ENCODE measurements at regions not wholly inside any gene's neighbourhood (a gene's known extent, or its start where the extent isn't known, plus 50 kb on each side); places are given as distances from the start of the nearest gene placed in this dataset.

DNA sequence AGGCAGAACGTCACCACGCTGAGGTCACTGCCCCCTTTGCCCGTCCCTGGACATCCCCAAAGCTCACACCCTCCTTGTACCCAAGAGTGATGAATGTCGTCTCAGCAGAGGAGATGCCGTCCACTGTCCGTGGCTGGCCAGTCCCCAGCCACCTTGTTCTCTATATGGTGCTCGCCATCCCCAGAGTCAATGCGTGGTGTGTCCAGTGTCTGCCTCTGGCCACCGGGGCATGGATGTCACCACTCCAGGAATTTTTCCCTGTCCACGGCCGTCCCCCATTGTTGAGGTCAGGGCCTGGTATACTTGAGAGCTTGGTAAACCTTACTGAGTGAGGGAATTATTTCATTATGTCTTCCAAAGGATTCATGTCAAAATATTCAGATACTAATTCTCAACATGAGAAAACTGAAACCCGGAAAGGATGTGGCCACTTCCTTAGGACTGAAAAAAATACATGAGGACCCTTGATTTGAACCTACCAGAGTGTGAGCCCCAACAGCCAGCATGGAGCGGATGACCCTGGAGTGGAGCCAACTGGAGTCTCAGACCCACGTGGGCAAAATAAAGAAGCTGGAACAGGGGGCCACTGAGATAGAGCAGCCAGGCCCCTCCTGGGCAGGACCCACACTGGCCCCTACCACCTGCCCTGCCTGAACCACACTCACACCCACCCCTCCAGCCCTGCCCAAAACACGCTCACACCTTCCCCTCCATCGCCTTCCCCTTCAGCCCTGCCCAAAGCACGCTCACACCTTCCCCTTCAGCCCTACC is 376.4 kb downstream of the BRD1 start (continued):
- no peak for TF ChIP-seq ZNF260 (CRISPR knock-in tag; IDR thresholded peaks at IDR 0.05; ENCODE audit: borderline replicate concordance, low read depth)
- no peak for TF ChIP-seq FOSL1 (CRISPR knock-in tag; IDR thresholded peaks at IDR 0.05; ENCODE audit: borderline replicate concordance)

DNA sequence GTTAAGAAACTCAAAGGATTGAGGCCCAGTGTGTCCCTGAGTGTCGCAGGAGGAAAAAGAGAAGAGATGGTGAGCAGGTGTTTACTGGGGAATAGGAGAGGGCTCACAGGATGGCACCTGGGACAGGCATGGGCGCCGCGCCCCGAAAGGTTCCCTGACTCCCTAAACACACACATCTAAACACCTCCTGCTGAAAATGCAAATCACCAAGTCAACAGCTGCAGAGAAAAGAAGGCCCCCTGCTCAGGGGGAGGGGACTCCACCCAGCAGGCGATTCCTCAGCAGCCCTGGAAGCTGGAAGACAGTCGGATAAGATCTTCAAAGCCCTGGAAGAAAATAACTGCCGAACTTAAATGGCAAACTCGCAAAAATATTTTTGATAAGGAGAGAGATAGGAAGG is 377.2 kb downstream of the BRD1 start:
- TF ChIP-seq PITX1 (CRISPR knock-in tag; IDR thresholded peaks at IDR 0.05) (no peak), HCFC1 (IDR thresholded peaks at IDR 0.05; ENCODE audit: low read depth, low read length) (no peak), KLF9 (CRISPR knock-in tag; IDR thresholded peaks at IDR 0.05; ENCODE audit: low read depth) (no peak), BHLHE40 (IDR thresholded peaks at IDR 0.05; ENCODE audit: low read length) (no peak), ZFYVE20 (CRISPR knock-in tag; IDR thresholded peaks at IDR 0.05; ENCODE audit: borderline replicate concordance, low read depth) (no peak), PHF5A (CRISPR knock-in tag; IDR thresholded peaks at IDR 0.05; ENCODE audit: low read depth, unreplicated experiment) (no peak), ZNF605 (CRISPR knock-in tag; IDR thresholded peaks at IDR 0.05) (no peak)
- TF ChIP-seq, protein P1, sequence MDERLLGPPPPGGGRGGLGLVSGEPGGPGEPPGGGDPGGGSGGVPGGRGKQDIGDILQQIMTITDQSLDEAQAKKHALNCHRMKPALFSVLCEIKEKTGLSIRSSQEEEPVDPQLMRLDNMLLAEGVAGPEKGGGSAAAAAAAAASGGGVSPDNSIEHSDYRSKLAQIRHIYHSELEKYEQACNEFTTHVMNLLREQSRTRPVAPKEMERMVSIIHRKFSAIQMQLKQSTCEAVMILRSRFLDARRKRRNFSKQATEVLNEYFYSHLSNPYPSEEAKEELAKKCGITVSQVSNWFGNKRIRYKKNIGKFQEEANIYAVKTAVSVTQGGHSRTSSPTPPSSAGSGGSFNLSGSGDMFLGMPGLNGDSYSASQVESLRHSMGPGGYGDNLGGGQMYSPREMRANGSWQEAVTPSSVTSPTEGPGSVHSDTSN (CRISPR knock-in tag; IDR thresholded peaks at IDR 0.05), result no peak
- DNase-seq (ENCODE audit: low spot score), result no peak
- no peaks in the 10 kb centered on the region for H3K79me2 ChIP-seq (ENCODE audit: insufficient read depth, low read length)
- H3K27ac ChIP-seq (ENCODE audit: extremely low read length, insufficient read depth, low read length), result no peak overlapping the region
- no peak overlapping the region for H3K4me3 ChIP-seq (replicated peaks in 1 of 3; ENCODE audit: insufficient read depth in 1 of 3, low read depth in 2 of 3, low read length in 3 of 3)
- intact Hi-C loops (cut with micrococcal nuclease; ENCODE audit: unreplicated experiment) (no loop called here), in situ Hi-C loops (cut with HindIII; ENCODE audit: extremely low pct_ligation_motif_present, low pct_unique_long_range_greater_than_20kb) (no loop called here)
- H3K9ac ChIP-seq (ENCODE audit: insufficient read depth, low read depth, low read length), result no peak overlapping the region
- BruUV-seq (replicated peaks), result no TSS peak
- no peak overlapping the region for H2AFZ ChIP-seq (ENCODE audit: low read length)
- 15% methylated on average over 9 of the region's 9 CpGs for WGBS (ENCODE audit: low lambda C conversion rate)
- CTCF ChIA-PET (ENCODE audit: low intra/inter-chr PET ratio, low total read pairs), result no interaction called here
- no peak for ATAC-seq
- POLR2A ChIA-PET, result no interaction called here
- no peaks in the 10 kb centered on the region for H3K9me3 ChIP-seq (ENCODE audit: low read length)
- H3K27me3 ChIP-seq (ENCODE audit: control insufficient read depth in 1 of 2, insufficient read depth in 2 of 2, low read length in 2 of 2), result peaks cover 4 to 53% of the 10 kb centered on the region in 2 experiments; a peak in 4 of 5 replicates
- H3K36me3 ChIP-seq (replicated peaks in 1 of 2; ENCODE audit: control insufficient read depth in 1 of 2, insufficient read depth in 2 of 2, low read length in 2 of 2), result no peaks in the 10 kb centered on the region
- H4K20me1 ChIP-seq (ENCODE audit: insufficient read depth, low read length), result no peaks in the 10 kb centered on the region
- peaks cover 9% of the 10 kb centered on the region for H3K4me1 ChIP-seq (ENCODE audit: insufficient read depth, low read length)
- no peak overlapping the region for H3K4me2 ChIP-seq (ENCODE audit: low read depth, low read length)
- no peak for FAIRE-seq

Measured in HepG2 (cell line).